Transverse colon (tissue), 3 donors: ENCODE measurements at regions not wholly inside any gene's neighbourhood (a gene's known extent, or its start where the extent isn't known, plus 50 kb on each side); places are given as distances from the start of the nearest gene placed in this dataset.

Source experiments
- CTCF ChIP-seq, 5 experiments: fragments of 200-600 bp in 3 of 5; fragments of 450-650 bp in 2 of 5; sonication (generic) in 3 of 5; IDR thresholded peaks; 1 replicate in 2 of 5; 2 replicates in 3 of 5; pipeline ENCODE4 v1.5.1; 2016 to 2017; ENCODE audit warnings: antibody characterized with exemption in 5 of 5, inconsistent platforms in 3 of 5, mild to moderate bottlenecking in 2 of 5, moderate library complexity in 1 of 5
- EP300 ChIP-seq: sonication (generic); formaldehyde crosslinking; IDR thresholded peaks from one replicate; pipeline ENCODE4 v1.6.1; 2017; ENCODE audit warnings: antibody characterized with exemption, low read depth
- POLR2A ChIP-seq: fragments of 450-650 bp; IDR thresholded peaks from one replicate; pipeline ENCODE4 v1.6.1; 2016; ENCODE audit warnings: antibody characterized with exemption, mild to moderate bottlenecking, moderate library complexity

- no peak for TF ChIP-seq CTCF (IDR thresholded peaks at IDR 0.05)
- TF ChIP-seq EP300, result no peak
- TF ChIP-seq POLR2A, result no peak
Observed at GRCh38 chr14:40093800-40094199, 661.6 kb upstream of the FBXO33 start.
